Uterus (tissue), 3 donors: ENCODE measurements at regions not wholly inside any gene's neighbourhood (a gene's known extent, or its start where the extent isn't known, plus 50 kb on each side); places are given as distances from the start of the nearest gene placed in this dataset.

Experiments
- DNase-seq, 2 donors: peaks; one replicate each; pipeline ENCODE4 v3.0.0-alpha.2; 2019 to 2020
- H3K27ac ChIP-seq, 2 donors: fragments of 200-600 bp; sonication (generic); 1 replicate in 1 of 2; 2 replicates in 1 of 2; pipeline ENCODE4 v1.5.1; 2016 to 2018
- H3K27me3 ChIP-seq, 2 donors: fragments of 200-600 bp; sonication (generic); one replicate each; pipeline ENCODE4 v1.5.1; 2018 to 2019; ENCODE audit warnings: control low read depth in 1 of 2
- H3K36me3 ChIP-seq, 2 donors: fragments of 200-600 bp; sonication (generic); one replicate each; pipeline ENCODE4 v1.5.1; 2019; ENCODE audit warnings: control low read depth in 1 of 2
- H3K4me1 ChIP-seq, 2 donors: fragments of 200-600 bp; sonication (generic); one replicate each; pipeline ENCODE4 v1.5.1; 2018 to 2019; ENCODE audit warnings: control low read depth in 1 of 2
- H3K4me3 ChIP-seq, 2 donors: fragments of 200-600 bp; sonication (generic); 1 replicate in 1 of 2; 2 replicates in 1 of 2; pipeline ENCODE4 v1.5.1; 2018 to 2019; ENCODE audit warnings: mild to moderate bottlenecking in 1 of 2
- H3K9me3 ChIP-seq, 2 donors: fragments of 200-600 bp; sonication (generic); one replicate each; pipeline ENCODE4 v1.5.1; 2019; ENCODE audit warnings: control low read depth in 1 of 2
- CTCF ChIP-seq, 4 experiments: fragments of 200-600 bp in 2 of 4; fragments of 450-650 bp in 2 of 4; sonication (generic) in 2 of 4; IDR thresholded peaks; one replicate each; pipeline ENCODE4 v1.5.1; 2016 to 2019; ENCODE audit warnings: antibody characterized with exemption in 4 of 4, mild to moderate bottlenecking in 2 of 4, moderate library complexity in 1 of 4
- POLR2A ChIP-seq, 2 donors: fragments of 450-650 bp; IDR thresholded peaks; one replicate each; pipeline ENCODE4 v1.6.1; 2016; ENCODE audit warnings: antibody characterized with exemption in 2 of 2, mild to moderate bottlenecking in 1 of 2, moderate library complexity in 1 of 2
- intact Hi-C: fragments of 100-400 bp; cut with DNase I; formaldehyde crosslinking; loops from one replicate; pipeline ENCODE4 v1.15.1; 2023; ENCODE audit warnings: low total_unique reads
- donor health status: DM: yes; HTN: yes; CAD: no.

GRCh38 chr4:144202081-144202480 is 61.6 kb upstream of the GYPA start:
- Histone ChIP-seq H3K36me3 (no peaks in the 10 kb centered on the region), H3K4me1 (no peaks in the 10 kb centered on the region), H3K9me3 (no peaks in the 10 kb centered on the region), H3K27me3 (no peaks in the 10 kb centered on the region), H3K4me3 (no peak overlapping the region), H3K27ac (no peak overlapping the region)
- no peak for DNase-seq
- intact Hi-C loops, result no loop called here
- TF ChIP-seq CTCF (IDR thresholded peaks at IDR 0.05) (no peak), POLR2A (IDR thresholded peaks at IDR 0.05) (no peak)

DNA sequence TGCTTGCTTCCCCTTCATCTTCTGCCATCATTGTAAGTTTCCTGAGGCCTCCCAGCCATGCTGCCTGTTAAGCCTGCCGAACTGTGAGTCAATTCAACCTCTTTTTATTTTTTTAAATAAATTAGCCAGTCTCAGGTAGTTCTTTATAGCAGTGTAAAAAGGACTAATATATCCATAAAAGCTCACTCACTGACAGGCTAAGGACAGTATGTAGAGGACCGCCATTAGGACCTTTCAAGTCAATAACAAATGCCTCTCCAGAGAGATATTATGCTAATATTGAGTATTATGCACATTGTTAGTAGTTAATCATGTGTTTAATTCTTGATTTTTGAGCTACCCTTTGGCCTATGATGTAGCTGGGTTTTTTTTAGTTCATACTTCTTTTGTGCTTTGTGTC is 62.6 kb upstream of the GYPA start:
- Histone ChIP-seq H3K36me3 (no peaks in the 10 kb centered on the region), H3K4me1 (no peaks in the 10 kb centered on the region), H3K9me3 (no peaks in the 10 kb centered on the region), H3K27me3 (no peaks in the 10 kb centered on the region), H3K4me3 (no peak overlapping the region), H3K27ac (no peak overlapping the region)
- intact Hi-C loops, result no loop called here
- TF ChIP-seq POLR2A (IDR thresholded peaks at IDR 0.05) (no peak), CTCF (IDR thresholded peaks at IDR 0.05) (no peak)
- DNase-seq, result no peak

GRCh38 chr4:144204431-144204830 is 63.9 kb upstream of the GYPA start:
- Histone ChIP-seq H3K27ac (no peak overlapping the region), H3K36me3 (no peaks in the 10 kb centered on the region), H3K4me1 (no peaks in the 10 kb centered on the region), H3K9me3 (no peaks in the 10 kb centered on the region), H3K4me3 (no peak overlapping the region), H3K27me3 (no peaks in the 10 kb centered on the region)
- no peak for DNase-seq
- intact Hi-C loops, result no loop called here
- TF ChIP-seq CTCF (IDR thresholded peaks at IDR 0.05) (no peak), POLR2A (IDR thresholded peaks at IDR 0.05) (no peak)

DNA sequence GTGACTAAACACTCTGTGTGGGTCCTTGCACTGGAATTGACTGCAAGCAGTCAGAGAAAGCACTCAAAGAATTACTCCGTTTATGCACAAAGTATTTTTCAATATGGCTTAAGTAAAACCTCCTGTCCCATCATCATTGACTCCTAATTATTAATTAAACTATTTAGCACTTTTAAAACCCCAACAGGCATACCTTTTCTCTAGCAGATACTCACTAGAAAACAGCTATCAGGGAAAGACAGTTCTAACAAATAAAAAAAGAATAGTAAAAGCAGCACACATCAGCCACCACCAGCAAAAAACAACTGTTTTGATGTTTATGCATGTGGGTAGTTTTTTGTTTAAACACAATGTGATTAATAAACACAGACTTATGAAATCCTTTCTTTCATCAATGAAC is 66.2 kb upstream of the GYPA start:
- no peaks in the 10 kb centered on the region for H3K27me3 ChIP-seq
- no peak overlapping the region for H3K27ac ChIP-seq
- no peak for DNase-seq
- intact Hi-C loops, result no loop called here
- TF ChIP-seq CTCF (IDR thresholded peaks at IDR 0.05) (no peak), POLR2A (IDR thresholded peaks at IDR 0.05) (no peak)
- no peak overlapping the region for H3K4me3 ChIP-seq
- H3K4me1 ChIP-seq, result no peaks in the 10 kb centered on the region
- H3K9me3 ChIP-seq, result no peaks in the 10 kb centered on the region
- H3K36me3 ChIP-seq, result no peaks in the 10 kb centered on the region

GRCh38 chr4:144208074-144208473 is 67.6 kb upstream of the GYPA start:
- Histone ChIP-seq H3K36me3 (no peaks in the 10 kb centered on the region), H3K9me3 (no peaks in the 10 kb centered on the region), H3K4me3 (no peak overlapping the region), H3K4me1 (no peaks in the 10 kb centered on the region), H3K27me3 (no peaks in the 10 kb centered on the region), H3K27ac (no peak overlapping the region)
- intact Hi-C loops, result no loop called here
- DNase-seq, result no peak
- no peak for TF ChIP-seq POLR2A (IDR thresholded peaks at IDR 0.05)
- no peak for TF ChIP-seq CTCF (IDR thresholded peaks at IDR 0.05)
